ENCODE measurements at regions not wholly inside any gene's neighbourhood (a gene's known extent, or its start where the extent isn't known, plus 50 kb on each side); places are given as distances from the start of the nearest gene placed in this dataset.

- 0 out of 2 replicates have a peak overlapping the region, but pooled peaks have one; percentile 55 for H2AK5ac ChIP-seq (ENCODE audit: low read depth, low read length)
- H3K4me3 ChIP-seq (ENCODE audit: extremely low read depth in 1 of 4, insufficient read depth in 2 of 4, low read depth in 3 of 4, low read length in 4 of 4), result 0 out of 8 replicates have a peak overlapping the region, but pooled peaks of 1 of the 4 experiments have one; percentile 23
- peak overlapping the region; percentile 5 to 17; a peak in 3 of 4 replicates for H3K4me2 ChIP-seq (ENCODE audit: insufficient read depth in 1 of 2, low read depth in 2 of 2, low read length in 2 of 2)
- H4K5ac ChIP-seq (ENCODE audit: insufficient read length, low read depth, low read length), result no peak overlapping the region
- H3K4ac ChIP-seq (replicated peaks; ENCODE audit: insufficient read length, low read depth, low read length), result no peak overlapping the region
- ChIA-PET POLR2A (ENCODE audit: partially characterized antibody) (interaction anchor here (0.6 to 1.3 kb wide), 5 partner anchors 12 to 866 kb away, joined by 3 to 5 read pairs (median 3); no protein-coding TSS in a partner anchor), CTCF (ENCODE audit: partially characterized antibody) (interaction anchor here (0.7 kb wide), 1 partner anchor 95 kb away, joined by 3 read pairs; no protein-coding TSS in a partner anchor)
- no peak overlapping the region for H2AFZ ChIP-seq (ENCODE audit: low read length)
- H3K23me2 ChIP-seq (ENCODE audit: low read depth, low read length), result no peaks in the 10 kb centered on the region
- H3K56ac ChIP-seq (replicated peaks; ENCODE audit: insufficient read length, low read depth, low read length), result no peak overlapping the region
- H4K8ac ChIP-seq (ENCODE audit: extremely low read depth, insufficient read depth, low read length), result no peak overlapping the region
- H3K36me3 ChIP-seq (ENCODE audit: control insufficient read depth in 2 of 4, insufficient read depth in 4 of 4, low read length in 3 of 4), result no peaks in the 10 kb centered on the region
- H2BK12ac ChIP-seq (ENCODE audit: low read depth, low read length), result 0 out of 2 replicates have a peak overlapping the region, but pooled peaks have one; percentile 98
- TF ChIP-seq RAD21 (IDR thresholded peaks at IDR 0.05 in 1 of 2, conservative IDR thresholded peaks at IDR 0.05 in 1 of 2; ENCODE audit: low read depth in 2 of 2, low read length in 2 of 2), result peak; percentile 31 to 38; a peak in 3 of 4 replicates
- peak; percentile 11 for TF ChIP-seq EZH2 (IDR thresholded peaks at IDR 0.05; ENCODE audit: low read depth, low read length, severe bottlenecking)
- TF ChIP-seq CTCF (IDR thresholded peaks at IDR 0.05; ENCODE audit: control extremely low read depth in 1 of 3, insufficient read depth in 1 of 3, low read depth in 1 of 3, low read length in 3 of 3), result peak in 1 of 3 experiments; percentile 9; a peak in 1 of 4 replicates
- no peak; the same call in 1 of the 2 replicates for TF ChIP-seq CEBPB (IDR thresholded peaks at IDR 0.05; ENCODE audit: low read depth, low read length)
- H2BK120ac ChIP-seq (replicated peaks; ENCODE audit: low read depth, low read length), result peak overlapping the region; percentile 67
- peak overlapping the region; percentile 21 for H4K91ac ChIP-seq (replicated peaks; ENCODE audit: insufficient read length, low read length)
- 40% methylated on average over 4 of the region's 4 CpGs; no CpG with 5 or more reads in 1 of the 2 experiments for WGBS, 2 experiments (ENCODE audit: extremely low coverage in 1 of 2, insufficient coverage in 1 of 2, insufficient read length in 1 of 2, insufficient replicate concordance in 2 of 2, low coverage in 1 of 2, low lambda C conversion rate in 2 of 2, missing lambda C conversion rate in 1 of 2)
- peak overlapping the region; percentile 55; the same call in 1 of the 2 replicates for H2BK5ac ChIP-seq (ENCODE audit: low read depth, low read length)
- H2BK20ac ChIP-seq (ENCODE audit: low read length), result peak overlapping the region; percentile 73
- peaks cover 3 to 18% (median 9%) of the 10 kb centered on the region in 4 experiments; a peak in 6 of 7 replicates for H3K4me1 ChIP-seq (replicated peaks in 1 of 4; ENCODE audit: control insufficient read depth in 3 of 4, insufficient read depth in 4 of 4, low read length in 3 of 4)
- H3K9me3 ChIP-seq (ENCODE audit: insufficient read depth in 2 of 2, low read depth in 1 of 2, low read length in 1 of 2), result peaks cover 0 to 6% of the 10 kb centered on the region in 2 experiments; a peak in 2 of 4 replicates
- H3K18ac ChIP-seq (ENCODE audit: extremely low read depth, low read length), result peak overlapping the region; percentile 52; the same call in 1 of the 2 replicates
- no peaks in the 10 kb centered on the region for H4K20me1 ChIP-seq (replicated peaks in 1 of 2; ENCODE audit: control insufficient read depth in 1 of 2, insufficient read depth in 2 of 2, low read length in 2 of 2)
- no peaks in the 10 kb centered on the region for H3K79me2 ChIP-seq (ENCODE audit: control insufficient read depth in 1 of 2, insufficient read depth in 2 of 2, low read length in 2 of 2)
- DNase-seq (ENCODE audit: low read depth in 1 of 2, low spot score in 2 of 2) (peak in 1 of 2 experiments; percentile 52), FAIRE-seq (no peak)
- H3K27me3 ChIP-seq (replicated peaks in 1 of 4; ENCODE audit: control insufficient read depth in 3 of 4, extremely low read depth in 1 of 4, insufficient read depth in 3 of 4, low read length in 3 of 4), result no peaks in the 10 kb centered on the region; a peak in 1 of 7 replicates
- H3K79me1 ChIP-seq (ENCODE audit: low read depth, low read length), result no peaks in the 10 kb centered on the region
- H3K14ac ChIP-seq (ENCODE audit: insufficient read length), result no peak overlapping the region
- H2BK15ac ChIP-seq (ENCODE audit: low read length), result no peak overlapping the region
- H3K23ac ChIP-seq (ENCODE audit: insufficient read length), result no peak overlapping the region
- no peak overlapping the region for H3K27ac ChIP-seq (ENCODE audit: low read depth, low read length)
- H3K9ac ChIP-seq (replicated peaks in 1 of 4; ENCODE audit: extremely low read depth in 1 of 4, low read depth in 3 of 4, low read length in 3 of 4), result no peak overlapping the region
These were observed 388.7 kb upstream of the RGMA start for GRCh38 chr15:93477721-93478120.

All from H1 (cell line).